GM12874 (cell line): ENCODE measurements at regions not wholly inside any gene's neighbourhood (a gene's known extent, or its start where the extent isn't known, plus 50 kb on each side); places are given as distances from the start of the nearest gene placed in this dataset.
A peak's percentile ranks its signal among the peaks of the same experiment; 100 is the strongest.

ENCODE experiments used
- TF ChIP-seq, protein P1 (sequence below): IDR thresholded peaks from 2 replicates; pipeline ENCODE4 v1.5.1; 2011; ENCODE audit warnings: low read depth, mild to moderate bottlenecking, control low read depth, low read length, moderate library complexity; ENCODE audit not compliant: insufficient read depth

DNA sequence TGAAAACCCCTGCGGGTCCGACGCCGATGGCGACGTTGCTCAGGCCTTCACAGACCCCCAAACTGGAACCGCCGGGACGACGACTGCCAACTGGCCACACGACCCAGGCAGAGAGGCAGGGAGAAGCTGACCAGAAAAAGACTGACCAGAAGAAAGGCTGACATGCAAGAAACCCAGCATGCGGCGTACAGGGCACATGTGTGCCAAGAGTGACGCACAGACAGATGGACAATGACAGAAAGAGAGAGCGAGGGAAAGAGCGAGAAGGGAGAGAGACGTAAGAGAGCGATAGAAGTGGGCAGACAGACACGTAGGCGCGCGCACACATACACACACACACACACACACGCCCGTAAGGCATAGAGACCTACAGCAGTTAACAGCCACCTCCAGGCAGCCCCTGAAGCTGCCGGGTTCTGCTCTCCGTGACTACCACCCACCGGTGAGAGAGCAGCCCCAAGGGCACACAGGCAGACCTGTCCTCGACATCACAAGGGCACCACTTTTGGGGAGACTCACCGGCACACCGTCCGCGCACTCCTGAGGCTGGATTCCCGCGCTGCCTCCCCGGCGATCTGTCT is 67.2 kb upstream of the ZNF527 start:
- TF ChIP-seq, protein P1, sequence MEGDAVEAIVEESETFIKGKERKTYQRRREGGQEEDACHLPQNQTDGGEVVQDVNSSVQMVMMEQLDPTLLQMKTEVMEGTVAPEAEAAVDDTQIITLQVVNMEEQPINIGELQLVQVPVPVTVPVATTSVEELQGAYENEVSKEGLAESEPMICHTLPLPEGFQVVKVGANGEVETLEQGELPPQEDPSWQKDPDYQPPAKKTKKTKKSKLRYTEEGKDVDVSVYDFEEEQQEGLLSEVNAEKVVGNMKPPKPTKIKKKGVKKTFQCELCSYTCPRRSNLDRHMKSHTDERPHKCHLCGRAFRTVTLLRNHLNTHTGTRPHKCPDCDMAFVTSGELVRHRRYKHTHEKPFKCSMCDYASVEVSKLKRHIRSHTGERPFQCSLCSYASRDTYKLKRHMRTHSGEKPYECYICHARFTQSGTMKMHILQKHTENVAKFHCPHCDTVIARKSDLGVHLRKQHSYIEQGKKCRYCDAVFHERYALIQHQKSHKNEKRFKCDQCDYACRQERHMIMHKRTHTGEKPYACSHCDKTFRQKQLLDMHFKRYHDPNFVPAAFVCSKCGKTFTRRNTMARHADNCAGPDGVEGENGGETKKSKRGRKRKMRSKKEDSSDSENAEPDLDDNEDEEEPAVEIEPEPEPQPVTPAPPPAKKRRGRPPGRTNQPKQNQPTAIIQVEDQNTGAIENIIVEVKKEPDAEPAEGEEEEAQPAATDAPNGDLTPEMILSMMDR: no peak

DNA sequence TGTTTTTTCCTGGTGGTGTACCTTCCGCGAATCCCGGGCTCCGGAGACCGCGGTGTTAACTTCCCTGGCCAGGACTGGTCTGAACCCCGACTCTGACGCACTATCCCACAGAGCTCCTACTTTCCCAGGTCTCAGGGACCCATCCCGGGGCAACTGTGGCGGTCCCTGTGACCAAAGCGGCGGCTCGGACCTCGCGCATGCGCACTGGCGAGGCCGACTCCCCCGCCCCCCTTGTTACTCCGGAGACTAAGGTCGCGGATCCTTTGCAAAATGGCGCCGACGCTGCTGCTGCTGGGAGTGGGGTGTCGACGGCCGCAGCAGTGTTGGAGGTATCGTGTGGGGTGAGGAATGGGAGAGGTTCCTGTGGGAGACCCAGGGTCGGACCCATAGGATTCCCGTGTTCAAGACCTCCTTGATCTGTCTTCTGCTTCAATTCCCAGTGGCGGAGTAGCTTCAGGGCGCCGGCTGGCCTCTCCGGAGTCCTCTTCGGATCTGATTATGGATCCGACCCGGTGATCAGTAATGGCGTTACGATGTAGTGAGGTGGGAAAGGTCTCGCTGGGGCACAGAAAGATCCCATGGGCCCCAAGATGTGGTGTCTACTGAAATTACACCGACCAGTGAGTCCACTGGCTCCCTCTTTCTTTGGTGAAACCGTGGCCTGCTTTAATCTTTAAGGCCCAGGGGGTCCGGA is 66.6 kb upstream of the ZNF527 start:
- TF ChIP-seq, protein P1: no peak

DNA sequence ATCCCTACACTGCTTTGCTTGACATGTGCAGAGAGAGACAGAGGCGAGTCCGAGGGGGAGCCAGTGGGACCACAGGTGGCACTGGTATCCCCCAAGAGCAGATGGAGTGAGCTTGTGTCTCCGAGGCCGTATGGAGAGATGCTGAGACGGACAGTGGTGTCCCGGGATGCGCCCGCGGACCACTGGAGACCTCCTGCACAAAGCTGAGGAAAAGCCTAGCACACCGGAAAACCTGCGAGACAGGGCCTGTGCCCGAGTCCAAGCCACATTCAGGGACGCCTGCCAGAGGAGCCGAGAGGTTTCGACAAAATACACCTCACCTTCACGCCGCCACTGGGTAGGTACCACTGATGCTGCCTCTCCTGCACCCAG is 66.0 kb upstream of the ZNF527 start:
- TF ChIP-seq, protein P1: no peak

DNA sequence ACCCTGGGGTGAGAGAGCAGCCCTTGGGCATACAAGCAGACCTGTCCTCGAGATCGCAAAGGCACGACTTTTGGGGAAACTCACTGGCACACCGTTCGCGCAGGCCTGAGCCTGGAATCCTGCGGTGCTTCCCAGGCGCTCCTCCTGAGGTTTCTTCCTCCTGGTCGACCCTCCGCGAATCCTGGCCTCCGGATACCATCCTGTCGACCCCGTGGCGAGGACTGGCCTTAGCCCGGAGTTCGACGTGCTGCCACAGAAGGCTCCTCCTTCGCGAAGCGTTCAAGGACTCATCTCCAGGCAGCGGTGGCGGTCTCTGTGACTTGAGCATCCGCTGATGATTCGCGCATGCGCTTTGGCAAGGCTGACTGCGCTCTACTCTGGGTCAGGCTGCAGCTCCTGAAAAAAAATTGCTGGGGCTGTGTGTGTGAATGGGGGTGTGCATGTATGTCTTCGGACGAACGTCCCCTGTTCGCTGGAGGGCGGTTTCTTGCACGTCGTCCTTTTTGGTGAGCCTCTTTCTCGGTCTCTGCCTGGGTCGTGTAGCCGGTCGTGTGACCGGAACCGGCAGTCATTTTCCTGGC is 64.4 kb upstream of the ZNF527 start:
- TF ChIP-seq, protein P1: no peak

DNA sequence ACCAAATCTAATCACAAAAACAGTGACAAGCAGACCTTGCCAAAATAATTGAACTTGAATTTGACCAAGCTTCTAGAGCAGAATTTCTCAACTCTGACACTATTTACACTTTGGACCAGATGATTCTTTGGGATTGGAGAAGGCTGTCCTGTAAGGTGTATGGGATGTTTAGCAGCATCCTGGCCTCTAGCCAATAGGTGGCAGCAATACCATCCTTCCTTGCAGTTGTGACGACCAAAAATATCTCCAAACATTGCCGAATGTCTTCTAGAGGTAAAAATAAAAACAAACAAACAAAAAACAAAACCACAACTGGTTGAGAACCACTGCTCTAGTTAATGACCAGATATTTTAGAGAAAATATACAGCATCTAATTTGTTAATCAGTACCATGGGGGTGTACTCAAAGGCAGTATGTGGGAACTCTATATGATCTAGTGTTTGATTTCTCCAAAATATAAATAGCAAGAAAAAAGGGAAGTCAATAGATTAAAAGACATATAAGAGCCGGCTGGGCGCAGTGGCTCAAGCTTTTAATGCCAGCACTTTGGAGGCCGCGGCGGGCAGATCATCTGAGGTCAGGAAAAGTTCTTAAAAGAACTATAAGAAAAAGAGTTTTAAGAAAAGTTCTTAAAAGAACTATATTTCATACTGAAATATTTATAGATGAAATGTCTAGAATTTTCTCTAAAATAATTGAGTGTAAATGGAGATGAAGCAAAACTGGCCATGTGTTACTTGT is 60.9 kb upstream of the ZNF527 start:
- TF ChIP-seq, protein P1: peak; percentile 20; the same call in 1 of the 2 replicates

DNA sequence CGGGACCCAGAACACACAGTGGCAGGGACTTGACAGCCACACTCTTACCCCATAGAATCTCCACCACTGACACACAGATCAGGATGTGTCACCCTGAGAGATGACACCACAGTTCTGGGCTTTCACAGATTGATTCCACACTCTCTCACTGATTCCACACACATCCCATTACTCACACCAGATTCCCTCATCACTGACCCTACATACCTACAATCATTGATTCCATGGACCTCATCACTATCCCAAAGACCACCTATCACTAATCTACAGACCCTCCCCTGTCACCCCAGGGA is 57.6 kb upstream of the ZNF527 start:
- TF ChIP-seq, protein P1: no peak

DNA sequence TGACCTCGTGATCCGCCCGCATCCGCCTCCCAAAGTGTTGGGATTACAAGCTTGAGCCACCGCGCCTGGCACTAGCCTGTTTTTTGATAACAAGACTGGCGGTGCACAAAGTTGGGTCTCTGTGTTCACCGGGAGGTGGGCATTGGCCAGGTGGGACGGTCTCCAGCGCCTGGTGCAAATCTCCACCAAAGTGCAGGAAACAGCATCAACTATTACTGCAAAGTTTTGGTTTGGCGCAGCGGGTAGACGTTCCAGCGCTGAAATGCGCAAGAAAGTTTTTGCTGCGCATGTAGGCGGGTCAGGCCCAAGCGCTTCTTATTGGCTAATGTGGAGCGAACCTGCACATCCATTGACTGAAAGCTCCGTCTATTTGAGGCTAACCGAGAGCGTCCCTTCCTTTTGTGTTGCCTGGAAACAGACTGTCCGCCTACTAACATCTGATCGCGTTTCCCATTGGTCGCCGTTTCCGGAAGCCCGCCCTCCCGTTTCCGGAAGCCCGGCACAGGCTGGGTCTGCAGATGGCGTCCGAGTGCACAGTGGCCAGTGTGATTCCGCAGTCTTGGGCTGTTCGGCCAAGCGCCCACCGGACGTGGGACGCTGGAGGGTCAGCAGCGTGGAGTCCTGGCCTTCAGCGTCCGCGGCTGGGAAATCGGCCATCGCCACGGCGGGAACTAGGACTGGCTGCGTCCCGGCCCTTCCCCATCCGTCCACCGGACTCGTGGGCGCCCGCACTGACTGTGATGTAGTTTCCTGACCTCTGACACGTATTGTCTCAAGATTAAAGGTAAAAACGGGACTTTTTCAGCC is 53.3 kb upstream of the ZNF527 start:
- TF ChIP-seq, protein P1: peak; percentile 47
